GM21825 (cell line): ENCODE measurements at regions not wholly inside any gene's neighbourhood (a gene's known extent, or its start where the extent isn't known, plus 50 kb on each side); places are given as distances from the start of the nearest gene placed in this dataset.

Source experiments
- ATAC-seq: cut with Tn5 transposase; IDR thresholded peaks from one replicate; pipeline ENCODE4 v1.9.1; 2021; ENCODE audit warnings: mild to moderate bottlenecking, moderate library complexity; ENCODE audit not compliant: unreplicated experiment

GRCh38 chr2:3959372-3959771, 256.0 kb downstream of the DCDC2C start:
- ATAC-seq = no peak

GRCh38 chr2:3960106-3960505, 256.7 kb downstream of the DCDC2C start:
- no peak for ATAC-seq

DNA sequence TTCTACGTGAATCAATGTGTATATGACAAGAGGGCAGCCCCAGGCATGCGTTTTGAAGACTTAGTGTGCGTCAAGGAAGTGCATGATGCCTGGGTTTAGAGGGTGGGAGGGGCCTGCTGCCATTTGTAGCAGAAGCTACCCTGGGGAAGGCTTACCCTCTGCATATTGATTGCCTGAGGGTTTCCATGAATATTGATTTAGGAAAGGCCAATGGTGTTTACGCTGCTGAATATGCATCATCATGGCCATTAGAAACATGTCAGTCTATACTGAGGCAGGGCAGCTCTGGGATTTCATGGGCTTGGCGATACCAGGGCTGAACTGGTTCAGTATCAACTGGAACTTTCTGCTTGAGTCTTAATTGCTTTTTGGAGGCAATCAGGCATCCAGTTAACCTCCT, 259.3 kb downstream of the DCDC2C start:
- no peak for ATAC-seq

DNA sequence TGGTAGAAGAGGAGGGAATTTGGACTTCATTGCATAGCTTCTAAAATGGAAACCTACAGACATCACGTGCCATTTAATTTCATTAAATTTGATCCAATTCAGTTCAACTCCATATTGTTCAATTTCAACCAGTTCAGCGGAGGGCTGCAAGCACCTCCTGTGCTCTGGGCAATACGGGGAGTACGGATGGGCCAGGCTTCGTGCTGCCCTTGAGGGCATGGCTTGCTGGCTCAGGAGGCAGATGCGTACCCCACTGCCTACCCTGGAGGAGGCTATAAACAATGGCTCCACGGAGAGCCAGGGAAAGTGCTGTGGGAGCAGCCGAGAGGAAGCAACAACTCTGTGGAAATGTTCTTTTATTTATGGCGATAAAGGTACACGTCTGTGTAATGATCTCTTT, 261.8 kb downstream of the DCDC2C start:
- ATAC-seq = no peak

DNA sequence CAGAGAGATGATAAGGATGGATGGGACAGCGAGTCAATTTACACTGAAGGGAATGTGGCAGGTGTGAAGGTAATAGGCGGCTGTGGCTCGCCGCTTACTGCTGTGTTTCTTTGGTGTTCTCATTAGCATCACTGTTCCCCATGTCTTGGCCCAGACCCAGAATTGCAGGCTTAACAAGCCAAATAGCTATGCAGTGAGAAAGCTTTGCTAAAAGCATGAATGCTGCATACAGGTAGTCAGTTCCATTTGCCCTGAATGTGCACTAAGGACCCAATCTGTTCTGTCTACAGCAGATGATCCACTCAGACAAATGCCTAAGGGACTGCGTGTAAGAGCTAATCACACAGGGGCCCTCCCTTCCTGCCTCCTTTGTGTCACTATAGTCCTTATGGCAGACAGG, 262.6 kb downstream of the DCDC2C start:
- no peak for ATAC-seq

DNA sequence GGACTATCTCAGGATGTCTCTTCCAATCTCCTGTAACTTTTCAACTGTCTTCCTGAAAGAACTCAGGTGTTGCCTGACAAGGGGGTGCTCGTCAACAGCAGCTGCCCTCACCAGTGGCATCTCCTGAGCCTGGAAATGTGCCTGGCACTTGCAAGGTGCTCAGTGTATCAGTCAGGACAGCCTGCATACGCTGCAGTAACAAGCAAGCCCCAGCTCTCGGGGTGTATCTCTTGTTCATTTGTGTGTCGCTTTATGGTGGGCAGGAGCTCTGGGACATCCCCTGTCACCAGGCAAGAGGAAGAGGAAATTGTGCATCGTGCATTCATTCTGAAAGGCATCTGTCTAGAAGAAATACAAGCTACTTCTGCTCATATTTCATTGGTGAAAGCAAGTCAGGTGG, 263.1 kb downstream of the DCDC2C start:
- ATAC-seq = no peak

GRCh38 chr2:3968736-3969135, 265.4 kb downstream of the DCDC2C start:
- no peak for ATAC-seq

GRCh38 chr2:3970791-3971651, 267.6 kb downstream of the DCDC2C start:
- ATAC-seq = no peak

- ATAC-seq = no peak
These were observed 268.3 kb downstream of the DCDC2C start for GRCh38 chr2:3971652-3972192.

DNA sequence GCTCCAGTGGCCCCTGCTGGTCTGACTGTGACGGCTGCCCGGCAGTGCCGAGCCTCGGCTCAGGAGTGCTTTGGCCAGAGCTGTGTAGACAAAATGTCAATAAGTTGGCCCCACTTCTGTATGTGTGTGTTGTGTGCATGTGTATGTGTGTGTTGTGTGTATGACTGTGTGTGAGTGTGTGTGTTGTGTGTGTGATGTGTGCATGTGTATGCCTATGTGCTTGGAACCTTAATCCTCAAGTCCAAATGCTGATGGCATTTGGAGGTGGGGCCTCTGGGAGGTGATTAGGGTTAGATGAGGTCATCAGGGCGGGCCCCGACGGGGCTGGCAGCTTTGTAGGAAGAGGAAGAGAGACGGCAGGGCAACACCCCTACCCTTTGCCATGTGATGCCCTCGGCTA, 269.0 kb downstream of the DCDC2C start:
- ATAC-seq = no peak

DNA sequence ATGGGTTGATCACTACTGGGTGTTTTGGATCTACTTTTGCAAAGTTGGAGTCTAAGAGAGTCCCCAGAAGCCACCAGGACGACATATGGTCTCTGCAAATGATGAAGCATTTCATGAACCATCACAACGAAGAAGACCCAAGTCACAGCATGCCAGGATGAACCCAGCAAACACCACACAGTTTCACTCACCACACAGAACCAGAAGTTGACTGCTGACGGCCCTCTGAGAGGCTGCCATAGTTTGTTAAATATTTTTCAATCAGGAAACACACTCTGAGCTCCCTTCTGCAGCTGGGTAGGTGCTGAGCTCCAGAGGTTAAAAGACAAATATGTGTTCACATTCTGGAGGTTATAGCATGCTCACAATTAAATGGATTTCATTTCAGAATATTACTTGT, 271.4 kb downstream of the DCDC2C start:
- ATAC-seq = no peak

DNA sequence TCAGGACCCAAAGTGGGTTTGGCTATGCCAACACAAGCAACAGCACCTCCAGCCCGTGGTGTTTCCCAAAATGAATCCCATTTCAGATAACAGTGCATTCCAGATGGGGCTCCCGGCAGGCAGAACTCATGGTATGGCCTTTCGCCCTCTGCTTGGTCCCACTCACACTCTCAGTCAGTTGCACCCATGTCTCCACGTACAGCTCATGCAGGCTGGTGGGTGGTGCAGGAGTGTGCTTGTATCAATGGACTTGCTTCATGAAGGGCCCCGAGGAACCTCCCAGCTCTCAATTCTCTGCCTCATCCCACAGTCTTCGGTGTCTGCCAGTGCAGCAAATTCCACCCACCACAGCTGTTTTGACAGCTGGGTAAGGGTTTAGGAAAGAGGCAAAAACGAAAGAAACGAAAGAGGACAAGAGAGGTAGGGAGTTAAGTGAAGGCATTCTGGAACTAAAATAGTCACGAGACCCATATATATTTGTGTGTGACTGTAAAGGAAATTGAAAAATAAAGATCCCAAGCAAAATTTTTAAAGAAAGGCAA, 278.1 kb downstream of the DCDC2C start:
- ATAC-seq = no peak

DNA sequence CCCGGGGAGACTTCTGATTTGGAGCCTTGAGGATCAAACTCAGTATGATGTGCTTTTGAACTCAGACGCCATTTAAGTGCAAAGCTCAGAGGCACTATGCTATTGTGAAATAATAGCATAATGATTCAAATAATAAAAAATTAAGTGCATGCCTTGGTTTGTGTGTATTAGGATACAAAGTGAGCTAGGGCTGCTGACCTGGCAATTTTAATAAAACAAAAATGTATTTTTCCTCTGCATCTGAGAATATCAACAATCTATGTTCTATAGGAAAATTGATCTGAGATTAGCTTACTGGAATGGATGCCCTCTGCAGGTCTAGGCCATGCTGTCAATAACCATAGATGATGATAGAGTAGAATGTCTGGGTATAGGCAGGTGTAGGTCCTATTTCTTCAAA, 278.8 kb downstream of the DCDC2C start:
- no peak for ATAC-seq

- no peak for ATAC-seq
These were observed 282.7 kb downstream of the DCDC2C start for GRCh38 chr2:3986063-3986462.

DNA sequence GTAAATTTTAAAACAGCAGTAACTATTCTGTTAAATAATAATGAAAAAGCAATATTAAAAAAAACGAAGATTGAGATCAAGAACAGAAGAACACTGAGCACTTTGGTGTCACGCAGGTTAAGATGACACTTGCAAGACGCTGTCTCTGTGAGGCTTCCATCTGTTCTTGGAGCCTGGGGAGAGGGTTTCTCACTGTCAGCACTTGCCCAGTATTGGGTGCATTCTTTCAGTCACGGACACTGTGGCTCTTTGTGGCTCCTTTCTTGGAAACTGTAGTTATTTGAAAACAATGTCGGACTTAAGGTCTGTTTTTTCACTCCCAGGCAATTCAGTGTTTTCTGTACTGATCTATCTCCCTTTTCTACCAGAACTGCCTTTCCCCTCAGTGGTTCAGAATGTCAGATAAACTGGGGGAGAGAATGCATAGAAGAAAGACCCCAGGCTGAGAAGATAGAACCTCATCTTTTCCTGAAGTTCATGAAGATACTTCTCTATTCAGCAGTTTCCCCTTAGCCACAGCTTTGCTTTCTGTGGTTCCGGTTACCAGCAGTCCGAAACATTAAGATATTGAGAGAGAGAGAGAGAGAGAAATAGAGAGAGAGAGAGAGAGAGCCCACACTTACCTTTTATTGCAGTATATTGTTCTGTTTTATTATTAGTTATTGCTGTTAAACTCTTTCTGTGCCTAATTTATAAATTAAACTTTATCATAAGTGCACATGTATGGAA, 283.3 kb downstream of the DCDC2C start:
- no peak for ATAC-seq

DNA sequence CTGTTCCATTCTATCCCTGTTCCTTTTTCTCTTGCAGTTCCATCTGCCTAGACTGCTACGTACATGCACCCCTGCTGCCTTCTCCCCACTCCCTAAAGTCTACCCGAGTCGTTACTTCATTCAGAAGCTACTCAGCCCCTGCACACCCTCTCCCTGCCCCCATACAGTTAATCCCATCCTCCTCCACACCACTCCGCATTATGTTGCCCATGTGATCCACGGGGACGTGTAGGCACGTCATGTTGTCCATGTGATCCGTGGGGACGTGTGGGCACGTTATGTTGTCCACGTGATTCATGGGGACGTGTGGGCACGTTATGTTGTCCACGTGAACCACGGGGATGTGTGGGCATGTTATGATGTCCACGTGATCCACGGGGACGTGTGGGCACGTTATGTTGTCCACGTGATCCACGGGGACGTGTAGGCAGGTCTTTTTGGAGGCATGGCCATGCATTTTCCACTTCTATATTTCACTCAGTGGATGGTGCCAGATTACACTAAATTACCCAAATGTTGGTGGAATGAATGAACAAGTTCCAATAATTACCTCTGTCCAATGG, 299.5 kb downstream of the DCDC2C start:
- no peak for ATAC-seq

- ATAC-seq = no peak
These were observed 308.8 kb downstream of the DCDC2C start for GRCh38 chr2:4012197-4012596.

DNA sequence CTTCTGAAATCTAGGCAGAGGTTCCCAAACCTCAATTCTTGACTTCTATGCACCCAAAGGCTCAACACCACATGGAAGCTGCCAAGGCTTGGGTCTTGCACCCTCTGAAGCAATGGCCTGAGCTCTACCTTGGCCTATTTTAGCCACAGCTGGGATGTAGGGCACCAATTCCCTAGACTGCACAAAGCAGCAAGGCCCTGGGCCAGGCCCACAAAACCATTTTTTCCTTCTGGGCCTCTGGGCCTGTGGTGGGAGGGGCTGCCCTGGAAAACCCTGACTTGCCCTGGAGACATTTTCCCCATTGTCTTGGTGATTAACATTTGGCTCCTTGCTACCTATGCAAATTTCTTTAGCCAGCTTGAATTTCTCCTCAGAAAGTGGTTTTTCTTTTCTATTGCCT, 315.2 kb downstream of the DCDC2C start:
- no peak for ATAC-seq

DNA sequence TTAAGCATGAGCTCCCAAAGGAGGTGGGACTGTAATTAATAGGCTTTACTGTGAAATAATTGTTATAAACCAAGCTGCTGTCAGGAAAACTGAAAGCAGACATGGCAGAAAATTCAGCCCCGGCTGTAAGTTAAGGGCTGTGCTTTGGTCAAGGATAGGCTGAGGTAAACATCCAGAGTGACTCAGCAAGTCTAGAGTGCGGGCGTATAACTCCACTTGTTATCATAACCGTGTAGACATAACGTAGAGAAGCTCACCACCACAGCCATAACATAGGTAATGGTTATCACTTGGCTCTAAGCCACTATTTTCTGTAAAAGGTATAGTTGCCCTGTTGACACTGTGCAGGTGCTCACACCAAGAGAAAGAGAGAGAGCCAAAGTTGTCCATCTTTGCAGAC, 316.8 kb downstream of the DCDC2C start:
- no peak for ATAC-seq

GRCh38 chr2:4020649-4021048, 317.3 kb downstream of the DCDC2C start:
- no peak for ATAC-seq

- ATAC-seq = no peak
These were observed 321.2 kb downstream of the DCDC2C start for GRCh38 chr2:4024605-4025004.
